BJ (cell line): ENCODE measurements at regions not wholly inside any gene's neighbourhood (a gene's known extent, or its start where the extent isn't known, plus 50 kb on each side); places are given as distances from the start of the nearest gene placed in this dataset.

Source experiments
- CTCF ChIA-PET: fragments of 350-600 bp; formaldehyde crosslinking; extraction: SDS; loops from one replicate; lab custom pipeline; 2021; ENCODE audit warnings: antibody characterized with exemption, inconsistent platforms; lab: Yijun Ruan, JAX
- POLR2A ChIA-PET: fragments of 300-600 bp; sonication (Branson Sonifier 250); formaldehyde crosslinking; extraction: SDS; loops from one replicate; lab custom pipeline; 2021; ENCODE audit warnings: antibody characterized with exemption; lab: Charles Lee
- DNase-seq: peaks from one replicate; pipeline ENCODE4 v3.0.0-alpha.2; 2011; ENCODE audit warnings: low read depth
- H3K27me3 ChIP-seq: 2 replicates; pipeline ENCODE4 v1.6.0; 2011; ENCODE audit warnings: low read length; ENCODE audit not compliant: control insufficient read depth, insufficient read depth
- H3K36me3 ChIP-seq: 2 replicates; pipeline ENCODE4 v1.5.1; 2011; ENCODE audit warnings: low read length; ENCODE audit not compliant: control insufficient read depth, insufficient read depth
- H3K4me3 ChIP-seq: 2 replicates; pipeline ENCODE4 v1.5.1; 2011; ENCODE audit warnings: low read depth, mild to moderate bottlenecking, control low read depth, low read length
- CTCF ChIP-seq: IDR thresholded peaks from 2 replicates; pipeline ENCODE4 v1.5.1; 2011; ENCODE audit warnings: low read depth, mild to moderate bottlenecking, control low read depth, inconsistent platforms, low read length, moderate library complexity; ENCODE audit not compliant: insufficient read depth

DNA sequence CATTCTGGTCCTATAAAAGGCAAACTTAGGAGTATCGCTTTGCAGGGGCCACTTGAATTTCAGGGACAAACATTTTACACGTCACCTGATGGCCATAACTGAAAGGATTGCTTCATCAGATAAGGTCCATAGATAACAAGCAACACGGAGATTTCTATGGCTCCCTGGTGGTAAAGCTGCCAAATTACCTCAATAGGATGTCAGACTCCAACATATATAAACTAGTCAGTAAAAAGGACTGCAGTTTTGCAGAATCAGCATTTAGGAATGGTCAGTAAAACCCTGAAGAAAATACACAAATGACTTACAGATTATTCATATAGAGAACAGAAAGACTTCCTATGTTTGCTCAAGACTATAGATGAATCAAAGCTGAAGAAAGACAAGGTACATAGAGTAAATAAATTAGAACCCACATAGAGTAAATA is 66.1 kb upstream of the GRIP1 start:
- Histone ChIP-seq H3K27me3 (no peaks in the 10 kb centered on the region), H3K36me3 (no peaks in the 10 kb centered on the region), H3K4me3 (no peak overlapping the region)
- DNase-seq = no peak
- ChIA-PET POLR2A (no interaction called here), CTCF (no interaction called here)
- no peak for TF ChIP-seq CTCF

- ChIA-PET POLR2A (no interaction called here), CTCF (interaction anchor here (0.6 kb wide), 1 partner anchor 15 kb away, joined by 4 read pairs; no protein-coding TSS in a partner anchor)
- DNase-seq = no peak
- Histone ChIP-seq H3K4me3 (no peak overlapping the region), H3K27me3 (no peaks in the 10 kb centered on the region), H3K36me3 (no peaks in the 10 kb centered on the region)
- no peak for TF ChIP-seq CTCF
These were observed 67.8 kb upstream of the GRIP1 start for GRCh38 chr12:66746489-66747201.

GRCh38 chr12:66751432-66752113 is 72.7 kb upstream of the GRIP1 start:
- Histone ChIP-seq H3K36me3 (no peaks in the 10 kb centered on the region), H3K4me3 (no peak overlapping the region), H3K27me3 (no peaks in the 10 kb centered on the region)
- ChIA-PET CTCF (interaction anchor here (1.1 kb wide), 1 partner anchor 12 kb away, joined by 3 read pairs; no protein-coding TSS in a partner anchor), POLR2A (no interaction called here)
- DNase-seq = no peak
- no peak for TF ChIP-seq CTCF

DNA sequence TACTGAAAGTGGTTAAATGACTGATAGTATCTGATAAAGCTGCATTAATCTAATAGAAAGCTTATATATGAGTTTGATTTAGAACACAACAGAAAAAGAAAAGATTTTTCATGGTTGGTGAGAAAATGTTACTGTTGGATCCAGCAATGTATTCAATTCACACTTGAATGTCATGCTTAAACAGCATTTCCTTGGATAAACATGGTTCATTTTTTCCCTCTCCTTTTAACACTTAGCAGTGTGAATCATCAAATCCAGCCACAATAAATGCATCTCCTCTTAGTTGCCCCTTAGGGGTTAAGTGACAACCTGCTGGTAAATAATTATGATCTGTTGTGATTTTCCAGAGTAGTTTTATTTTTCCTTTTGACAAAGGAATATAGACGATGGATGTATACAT is 74.9 kb upstream of the GRIP1 start:
- Histone ChIP-seq H3K4me3 (no peak overlapping the region), H3K27me3 (no peaks in the 10 kb centered on the region), H3K36me3 (no peaks in the 10 kb centered on the region)
- ChIA-PET CTCF (no interaction called here), POLR2A (no interaction called here)
- TF ChIP-seq CTCF = no peak
- no peak for DNase-seq

DNA sequence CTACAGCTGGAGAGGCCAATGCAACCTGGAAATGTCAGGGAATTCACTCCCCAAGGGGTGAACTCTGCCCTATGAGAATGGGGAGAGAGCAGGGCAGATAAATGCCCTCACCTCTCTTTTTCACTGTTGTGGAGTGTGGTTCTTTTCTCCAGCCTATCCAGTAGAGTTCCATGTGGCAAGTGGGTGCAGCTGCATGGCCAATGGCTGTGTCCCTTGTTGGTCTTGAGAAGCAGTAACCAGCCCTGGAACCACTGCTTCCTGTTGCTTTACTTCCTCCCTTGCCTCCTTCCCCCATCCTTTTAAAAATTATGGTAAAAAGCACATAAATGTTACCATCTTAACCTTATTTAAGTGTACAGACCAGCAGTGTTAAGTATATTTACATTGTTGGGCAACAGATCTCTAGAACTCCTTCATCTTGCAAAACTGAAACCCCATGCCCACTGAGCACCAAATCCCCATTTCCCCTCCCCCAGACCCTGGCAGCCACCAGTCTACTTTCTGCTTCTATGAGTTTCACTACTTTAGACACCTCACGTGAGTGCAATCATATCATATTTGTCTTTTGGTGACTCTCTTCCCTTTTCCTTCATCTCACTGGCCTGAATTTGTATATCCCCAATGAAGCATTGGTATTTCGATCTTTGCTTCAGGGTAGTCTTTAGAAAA is 77.0 kb upstream of the GRIP1 start:
- ChIA-PET POLR2A (no interaction called here), CTCF (no interaction called here)
- H3K27me3 ChIP-seq = no peaks in the 10 kb centered on the region
- no peak for TF ChIP-seq CTCF
- H3K36me3 ChIP-seq = no peaks in the 10 kb centered on the region
- DNase-seq = no peak
- no peak overlapping the region for H3K4me3 ChIP-seq
